Epithelial cell of esophagus (primary cell): ENCODE measurements at regions not wholly inside any gene's neighbourhood (a gene's known extent, or its start where the extent isn't known, plus 50 kb on each side); places are given as distances from the start of the nearest gene placed in this dataset.

Source experiments
- DNase-seq: peaks from one replicate; pipeline ENCODE4 v3.0.0; 2010; ENCODE audit warnings: low read depth
- H3K4me3 ChIP-seq: 2 replicates; pipeline ENCODE4 v1.5.1; 2011; ENCODE audit warnings: mild to moderate bottlenecking, low read length, control low read depth
- TF ChIP-seq, protein P1 (sequence below): IDR thresholded peaks from 2 replicates; pipeline ENCODE4 v1.5.1; 2011; ENCODE audit warnings: low read depth, mild to moderate bottlenecking, low read length, control low read depth, inconsistent platforms; ENCODE audit not compliant: insufficient read depth; ENCODE audit errors: missing control alignments

DNA sequence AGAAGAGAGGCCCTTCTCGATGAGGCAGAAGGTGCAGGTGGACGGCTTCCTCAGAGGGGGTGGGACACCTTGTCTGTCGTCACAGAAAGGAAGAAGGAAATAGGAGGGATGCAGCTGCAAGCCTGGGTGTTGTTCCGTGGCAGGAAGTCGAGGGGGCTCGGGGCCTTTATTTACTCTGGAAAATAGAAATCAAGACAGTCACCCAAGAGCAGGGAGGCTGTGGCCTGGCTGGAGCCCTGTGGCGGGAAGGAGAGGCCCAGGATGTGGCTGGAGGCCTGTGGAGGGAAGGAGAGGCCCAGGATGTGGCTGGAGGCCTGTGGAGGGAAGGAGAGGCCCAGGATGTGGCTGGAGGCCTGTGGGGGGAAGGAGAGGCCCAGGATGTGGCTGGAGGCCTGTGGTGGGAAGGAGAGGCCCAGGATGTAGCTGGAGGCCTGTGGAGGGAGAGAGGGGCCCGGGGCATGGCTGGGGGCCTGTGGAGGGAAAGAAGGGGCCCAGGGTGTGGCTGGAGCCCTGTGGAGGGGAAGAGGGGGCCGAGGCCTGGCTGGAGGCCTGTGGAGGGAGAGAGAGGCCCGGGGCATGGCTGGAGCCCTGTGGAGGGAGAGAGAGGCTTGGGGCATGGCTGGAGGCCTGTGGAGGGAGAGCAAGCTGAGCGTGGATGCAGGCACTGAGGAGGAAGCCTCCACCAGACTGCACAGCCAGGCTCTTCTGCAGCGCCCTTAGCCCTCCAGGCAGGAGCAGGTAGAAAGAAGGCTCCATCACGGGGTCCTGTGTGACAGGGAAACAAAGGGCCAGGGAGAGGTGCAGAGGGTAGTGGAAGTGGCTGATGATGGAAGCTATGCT, 97.3 kb upstream of the SFMBT2 start:
- TF ChIP-seq, protein P1, sequence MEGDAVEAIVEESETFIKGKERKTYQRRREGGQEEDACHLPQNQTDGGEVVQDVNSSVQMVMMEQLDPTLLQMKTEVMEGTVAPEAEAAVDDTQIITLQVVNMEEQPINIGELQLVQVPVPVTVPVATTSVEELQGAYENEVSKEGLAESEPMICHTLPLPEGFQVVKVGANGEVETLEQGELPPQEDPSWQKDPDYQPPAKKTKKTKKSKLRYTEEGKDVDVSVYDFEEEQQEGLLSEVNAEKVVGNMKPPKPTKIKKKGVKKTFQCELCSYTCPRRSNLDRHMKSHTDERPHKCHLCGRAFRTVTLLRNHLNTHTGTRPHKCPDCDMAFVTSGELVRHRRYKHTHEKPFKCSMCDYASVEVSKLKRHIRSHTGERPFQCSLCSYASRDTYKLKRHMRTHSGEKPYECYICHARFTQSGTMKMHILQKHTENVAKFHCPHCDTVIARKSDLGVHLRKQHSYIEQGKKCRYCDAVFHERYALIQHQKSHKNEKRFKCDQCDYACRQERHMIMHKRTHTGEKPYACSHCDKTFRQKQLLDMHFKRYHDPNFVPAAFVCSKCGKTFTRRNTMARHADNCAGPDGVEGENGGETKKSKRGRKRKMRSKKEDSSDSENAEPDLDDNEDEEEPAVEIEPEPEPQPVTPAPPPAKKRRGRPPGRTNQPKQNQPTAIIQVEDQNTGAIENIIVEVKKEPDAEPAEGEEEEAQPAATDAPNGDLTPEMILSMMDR = no peak
- H3K4me3 ChIP-seq = no peak overlapping the region
- no peak for DNase-seq

DNA sequence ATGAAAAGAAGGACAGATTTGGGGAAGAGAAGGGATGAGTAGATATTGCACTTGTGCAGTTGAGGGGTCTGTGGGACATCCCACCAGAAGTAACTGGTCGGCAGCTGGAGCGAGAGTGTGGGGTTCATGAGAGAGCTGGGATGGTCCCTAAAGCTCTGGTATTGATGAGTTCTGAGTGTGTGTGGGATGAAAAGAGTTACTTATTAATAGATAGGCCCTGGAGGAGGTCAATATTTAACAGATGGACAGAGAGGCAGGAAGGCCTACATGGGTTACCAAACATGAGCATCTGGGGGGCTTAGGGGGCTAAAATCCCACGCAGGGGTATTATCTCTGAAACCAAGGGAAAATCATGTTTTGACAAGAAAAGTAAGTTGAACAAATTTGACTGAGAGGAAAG, 95.7 kb upstream of the SFMBT2 start:
- DNase-seq = no peak
- TF ChIP-seq, protein P1 = no peak
- H3K4me3 ChIP-seq = no peak overlapping the region

DNA sequence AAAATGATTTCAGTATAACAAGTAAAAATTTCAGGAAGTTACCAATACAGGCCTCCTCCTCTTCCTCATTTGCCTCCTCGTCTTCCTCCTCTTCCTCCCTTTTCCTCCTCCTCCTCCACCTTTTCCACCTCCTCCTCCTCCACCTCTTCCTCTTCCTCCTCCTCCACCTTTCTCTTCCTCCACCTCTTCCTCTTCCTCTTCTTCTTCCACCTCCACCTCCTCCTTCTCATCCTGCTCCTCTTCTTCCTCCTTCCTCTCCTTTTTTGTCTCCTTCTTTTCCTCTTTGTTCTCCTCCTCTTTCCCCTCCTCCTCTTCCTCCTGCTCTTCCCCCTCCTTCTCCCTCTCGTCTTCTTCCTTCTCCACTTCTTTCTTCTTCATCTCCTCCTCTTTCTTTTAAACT, 94.4 kb upstream of the SFMBT2 start:
- no peak for DNase-seq
- no peak overlapping the region for H3K4me3 ChIP-seq

DNA sequence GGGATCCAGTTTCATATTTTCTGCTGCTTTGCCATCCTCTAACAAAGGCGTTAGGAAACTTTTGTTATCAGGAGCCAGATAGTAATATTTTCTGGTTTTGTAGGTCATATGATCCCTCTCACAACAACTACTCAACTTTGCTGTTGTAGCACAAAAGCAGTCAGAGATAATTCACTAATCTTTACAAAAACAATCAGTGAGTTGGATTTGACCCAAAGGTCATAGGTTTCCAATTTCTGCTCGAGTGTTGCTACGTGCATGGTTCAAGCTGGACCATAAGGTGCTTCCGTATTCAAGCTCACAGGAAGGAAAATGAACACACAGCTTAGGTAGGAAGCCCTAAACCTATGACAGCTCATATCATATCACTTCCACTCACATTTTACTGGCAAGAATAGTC, 92.4 kb upstream of the SFMBT2 start:
- TF ChIP-seq, protein P1 = no peak
- no peak overlapping the region for H3K4me3 ChIP-seq

More for the DNA sequence above, 94.4 kb upstream of the SFMBT2 start:
- TF ChIP-seq, protein P1 = no peak

DNA sequence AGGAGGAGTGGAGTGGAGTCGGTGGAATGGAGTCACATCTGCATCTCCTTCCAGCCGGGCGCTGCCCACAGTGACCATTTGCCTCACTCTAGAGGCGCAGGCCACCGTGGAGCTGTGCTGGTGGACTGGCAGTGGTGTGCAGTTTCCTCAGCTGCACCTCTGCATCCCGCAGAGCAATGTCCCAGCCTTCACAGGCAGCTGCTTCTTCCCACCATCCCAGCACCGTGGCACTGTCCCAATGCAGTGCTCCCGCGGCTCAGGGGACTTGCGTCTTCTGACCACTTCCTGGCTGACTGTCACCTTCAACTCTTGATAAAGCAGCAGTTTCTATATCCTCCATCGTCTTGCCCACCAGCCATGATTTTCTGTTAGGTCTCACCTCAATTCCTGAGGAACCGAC, 90.3 kb upstream of the SFMBT2 start:
- no peak overlapping the region for H3K4me3 ChIP-seq
- DNase-seq = no peak
- TF ChIP-seq, protein P1 = no peak

More for the DNA sequence above, 92.4 kb upstream of the SFMBT2 start:
- no peak for DNase-seq

DNA sequence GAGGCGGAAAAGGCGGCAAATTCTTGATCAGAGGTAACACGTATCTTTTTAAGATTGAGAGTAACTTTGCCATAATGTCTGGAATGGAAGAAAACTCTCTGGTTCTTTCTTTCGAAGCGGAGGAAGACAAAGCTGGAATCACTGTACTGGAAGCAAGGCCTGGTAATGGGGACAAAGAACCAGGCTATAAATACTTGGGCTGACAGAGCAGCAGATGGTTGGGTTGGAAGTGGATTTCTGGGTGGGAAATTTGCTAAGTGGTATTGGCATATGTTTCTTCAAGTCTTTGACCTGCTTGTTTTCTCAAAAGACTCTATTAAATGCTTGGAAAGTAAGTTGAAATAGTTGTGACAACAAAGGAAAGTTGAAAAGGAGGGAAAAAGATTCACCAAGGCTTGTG, 87.3 kb upstream of the SFMBT2 start:
- DNase-seq = no peak
- TF ChIP-seq, protein P1 = no peak

DNA sequence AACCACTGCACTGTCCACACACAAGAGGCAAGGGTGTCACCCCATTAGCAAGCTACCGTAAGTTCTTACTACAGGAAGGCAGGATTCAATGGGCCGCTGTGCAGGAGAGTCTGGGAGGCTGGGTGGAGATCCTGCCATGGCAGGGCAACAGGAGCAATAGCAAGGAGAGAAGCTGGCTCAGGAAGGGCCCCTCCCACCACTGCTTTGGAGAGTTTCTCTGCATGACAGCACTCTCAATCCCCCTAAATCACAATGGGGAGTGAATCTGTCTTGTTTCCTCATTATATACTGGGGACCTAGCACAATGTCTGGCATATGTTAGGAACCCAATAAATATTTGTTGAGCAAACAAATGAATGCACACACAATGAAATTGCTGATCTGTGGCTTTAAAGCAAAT, 83.2 kb upstream of the SFMBT2 start:
- no peak overlapping the region for H3K4me3 ChIP-seq
- DNase-seq = no peak
- TF ChIP-seq, protein P1 = no peak

More for the DNA sequence above, 87.3 kb upstream of the SFMBT2 start:
- no peak overlapping the region for H3K4me3 ChIP-seq
